GM21515 (cell line): ENCODE measurements at regions not wholly inside any gene's neighbourhood (a gene's known extent, or its start where the extent isn't known, plus 50 kb on each side); places are given as distances from the start of the nearest gene placed in this dataset.

Experiments
- ATAC-seq: cut with Tn5 transposase; IDR thresholded peaks from one replicate; pipeline ENCODE4 v1.9.1; 2021; ENCODE audit not compliant: unreplicated experiment

- no peak for ATAC-seq
These were observed 99.5 kb downstream of the SNX19 start for GRCh38 chr11:130816546-130817329.

- no peak for ATAC-seq
These were observed 98.8 kb downstream of the SNX19 start for GRCh38 chr11:130817330-130817944.

GRCh38 chr11:130819625-130820024, 96.7 kb downstream of the SNX19 start:
- no peak for ATAC-seq
